ENCODE measurements at regions not wholly inside any gene's neighbourhood (a gene's known extent, or its start where the extent isn't known, plus 50 kb on each side); places are given as distances from the start of the nearest gene placed in this dataset.

- H2AK5ac ChIP-seq (ENCODE audit: low read length, severe bottlenecking): no peak overlapping the region
- no peak overlapping the region for H4K8ac ChIP-seq (ENCODE audit: low read length)
- H2BK15ac ChIP-seq (ENCODE audit: low read depth, poor library complexity, severe bottlenecking): no peak overlapping the region
- WGBS: 67% methylated on average over 3 of the region's 5 CpGs
- no peaks in the 10 kb centered on the region for H3K36me3 ChIP-seq (ENCODE audit: control insufficient read depth in 1 of 2, insufficient read depth in 2 of 2, low read depth in 1 of 2, low read length in 2 of 2)
- no peak overlapping the region for H3K4me3 ChIP-seq (ENCODE audit: insufficient read depth in 1 of 2, low read depth in 1 of 2, low read length in 2 of 2)
- H3K9ac ChIP-seq (ENCODE audit: low read length): no peak overlapping the region
- no peak overlapping the region for H3K23ac ChIP-seq (ENCODE audit: low read length in 2 of 2)
- no peaks in the 10 kb centered on the region for H3K4me1 ChIP-seq (ENCODE audit: control insufficient read depth, insufficient read depth, low read depth, low read length)
- H3K27ac ChIP-seq (ENCODE audit: low read length, poor library complexity, severe bottlenecking): no peak overlapping the region
- H3K4me2 ChIP-seq (ENCODE audit: low read length, poor library complexity, severe bottlenecking): no peak overlapping the region
- H4K91ac ChIP-seq (ENCODE audit: low read length): no peak overlapping the region
- no peak overlapping the region for H3K14ac ChIP-seq (ENCODE audit: low read length in 2 of 2)
- H2BK5ac ChIP-seq (ENCODE audit: low read depth, low read length, poor library complexity, severe bottlenecking): no peak overlapping the region
- no peak overlapping the region for H3K4ac ChIP-seq (ENCODE audit: low read depth in 1 of 2, low read length in 2 of 2)
- H2AFZ ChIP-seq (ENCODE audit: low read depth, low read length): no peak overlapping the region
- H3K18ac ChIP-seq (ENCODE audit: low read depth in 1 of 2, low read length in 2 of 2): no peak overlapping the region
- peak; percentile 69 for DNase-seq
- H3K9me3 ChIP-seq (ENCODE audit: control insufficient read depth, low read length): no peaks in the 10 kb centered on the region
- H2BK120ac ChIP-seq (ENCODE audit: low read depth, low read length): no peak overlapping the region
- no peak overlapping the region for H2BK12ac ChIP-seq (ENCODE audit: low read length in 2 of 2)
- no peaks in the 10 kb centered on the region for H3K27me3 ChIP-seq (ENCODE audit: control insufficient read depth in 1 of 2, insufficient read depth in 1 of 2, low read length in 2 of 2)
- no peaks in the 10 kb centered on the region for H3K79me1 ChIP-seq (replicated peaks; ENCODE audit: low read length, poor library complexity, severe bottlenecking)
These were observed 60.8 kb upstream of the CCDC179 start for GRCh38 chr11:22920939-22921565.

- Histone ChIP-seq H4K91ac (ENCODE audit: low read length) (no peak overlapping the region), H3K4me3 (ENCODE audit: insufficient read depth in 1 of 2, low read depth in 1 of 2, low read length in 2 of 2) (no peak overlapping the region), H2AK5ac (ENCODE audit: low read length, severe bottlenecking) (no peak overlapping the region), H3K27me3 (ENCODE audit: control insufficient read depth in 1 of 2, insufficient read depth in 1 of 2, low read length in 2 of 2) (no peaks in the 10 kb centered on the region), H3K4me1 (ENCODE audit: control insufficient read depth, insufficient read depth, low read depth, low read length) (no peaks in the 10 kb centered on the region), H3K23ac (ENCODE audit: low read length in 2 of 2) (no peak overlapping the region), H2BK15ac (ENCODE audit: low read depth, poor library complexity, severe bottlenecking) (no peak overlapping the region), H3K36me3 (ENCODE audit: control insufficient read depth in 1 of 2, insufficient read depth in 2 of 2, low read depth in 1 of 2, low read length in 2 of 2) (no peaks in the 10 kb centered on the region), H3K9me3 (ENCODE audit: control insufficient read depth, low read length) (no peaks in the 10 kb centered on the region), H2BK120ac (ENCODE audit: low read depth, low read length) (no peak overlapping the region), H2AFZ (ENCODE audit: low read depth, low read length) (no peak overlapping the region), H2BK12ac (ENCODE audit: low read length in 2 of 2) (no peak overlapping the region), H3K9ac (ENCODE audit: low read length) (no peak overlapping the region), H4K8ac (ENCODE audit: low read length) (no peak overlapping the region), H2BK5ac (ENCODE audit: low read depth, low read length, poor library complexity, severe bottlenecking) (no peak overlapping the region), H3K27ac (ENCODE audit: low read length, poor library complexity, severe bottlenecking) (no peak overlapping the region), H3K14ac (ENCODE audit: low read length in 2 of 2) (no peak overlapping the region), H3K79me1 (replicated peaks; ENCODE audit: low read length, poor library complexity, severe bottlenecking) (no peaks in the 10 kb centered on the region), H3K4me2 (ENCODE audit: low read length, poor library complexity, severe bottlenecking) (no peak overlapping the region), H3K4ac (ENCODE audit: low read depth in 1 of 2, low read length in 2 of 2) (no peak overlapping the region), H3K18ac (ENCODE audit: low read depth in 1 of 2, low read length in 2 of 2) (no peak overlapping the region)
- 16% methylated on average over 1 of the region's 1 CpG for WGBS
- DNase-seq: no peak
These were observed 62.4 kb upstream of the CCDC179 start for GRCh38 chr11:22922672-22923071.

- H3K27me3 ChIP-seq (ENCODE audit: control insufficient read depth in 1 of 2, insufficient read depth in 1 of 2, low read length in 2 of 2): no peaks in the 10 kb centered on the region
- H4K91ac ChIP-seq (ENCODE audit: low read length): no peak overlapping the region
- H3K36me3 ChIP-seq (ENCODE audit: control insufficient read depth in 1 of 2, insufficient read depth in 2 of 2, low read depth in 1 of 2, low read length in 2 of 2): no peaks in the 10 kb centered on the region
- no peaks in the 10 kb centered on the region for H3K4me1 ChIP-seq (ENCODE audit: control insufficient read depth, insufficient read depth, low read depth, low read length)
- WGBS: 75% methylated on average over 1 of the region's 1 CpG
- no peak overlapping the region for H3K14ac ChIP-seq (ENCODE audit: low read length in 2 of 2)
- no peak overlapping the region for H2AK5ac ChIP-seq (ENCODE audit: low read length, severe bottlenecking)
- no peak overlapping the region for H3K4me2 ChIP-seq (ENCODE audit: low read length, poor library complexity, severe bottlenecking)
- H3K27ac ChIP-seq (ENCODE audit: low read length, poor library complexity, severe bottlenecking): no peak overlapping the region
- no peak for DNase-seq
- no peak overlapping the region for H4K8ac ChIP-seq (ENCODE audit: low read length)
- H3K23ac ChIP-seq (ENCODE audit: low read length in 2 of 2): no peak overlapping the region
- no peak overlapping the region for H2AFZ ChIP-seq (ENCODE audit: low read depth, low read length)
- H3K4ac ChIP-seq (ENCODE audit: low read depth in 1 of 2, low read length in 2 of 2): no peak overlapping the region
- no peak overlapping the region for H2BK15ac ChIP-seq (ENCODE audit: low read depth, poor library complexity, severe bottlenecking)
- no peak overlapping the region for H2BK5ac ChIP-seq (ENCODE audit: low read depth, low read length, poor library complexity, severe bottlenecking)
- H3K18ac ChIP-seq (ENCODE audit: low read depth in 1 of 2, low read length in 2 of 2): no peak overlapping the region
- no peaks in the 10 kb centered on the region for H3K79me1 ChIP-seq (replicated peaks; ENCODE audit: low read length, poor library complexity, severe bottlenecking)
- H3K9me3 ChIP-seq (ENCODE audit: control insufficient read depth, low read length): no peaks in the 10 kb centered on the region
- H3K4me3 ChIP-seq (ENCODE audit: insufficient read depth in 1 of 2, low read depth in 1 of 2, low read length in 2 of 2): no peak overlapping the region
- no peak overlapping the region for H2BK12ac ChIP-seq (ENCODE audit: low read length in 2 of 2)
- H3K9ac ChIP-seq (ENCODE audit: low read length): no peak overlapping the region
- H2BK120ac ChIP-seq (ENCODE audit: low read depth, low read length): no peak overlapping the region
These were observed 63.3 kb upstream of the CCDC179 start for GRCh38 chr11:22923561-22923960.

- Histone ChIP-seq H2BK120ac (ENCODE audit: low read depth, low read length) (no peak overlapping the region), H4K91ac (ENCODE audit: low read length) (no peak overlapping the region), H4K8ac (ENCODE audit: low read length) (no peak overlapping the region)
These were observed 66.1 kb upstream of the CCDC179 start for GRCh38 chr11:22926341-22926740.

More at GRCh38 chr11:22926341-22926740, 66.1 kb upstream of the CCDC179 start:
- H2BK12ac ChIP-seq (ENCODE audit: low read length in 2 of 2): no peak overlapping the region
- H2AFZ ChIP-seq (ENCODE audit: low read depth, low read length): no peak overlapping the region
- DNase-seq: no peak
- H3K4me1 ChIP-seq (ENCODE audit: control insufficient read depth, insufficient read depth, low read depth, low read length): no peaks in the 10 kb centered on the region
- H3K27ac ChIP-seq (ENCODE audit: low read length, poor library complexity, severe bottlenecking): no peak overlapping the region
- H2BK5ac ChIP-seq (ENCODE audit: low read depth, low read length, poor library complexity, severe bottlenecking): no peak overlapping the region
- H3K79me1 ChIP-seq (replicated peaks; ENCODE audit: low read length, poor library complexity, severe bottlenecking): no peaks in the 10 kb centered on the region
- H3K27me3 ChIP-seq (ENCODE audit: control insufficient read depth in 1 of 2, insufficient read depth in 1 of 2, low read length in 2 of 2): no peaks in the 10 kb centered on the region
- H3K14ac ChIP-seq (ENCODE audit: low read length in 2 of 2): no peak overlapping the region
- H3K4me2 ChIP-seq (ENCODE audit: low read length, poor library complexity, severe bottlenecking): no peak overlapping the region
- H3K18ac ChIP-seq (ENCODE audit: low read depth in 1 of 2, low read length in 2 of 2): no peak overlapping the region
- no peaks in the 10 kb centered on the region for H3K36me3 ChIP-seq (ENCODE audit: control insufficient read depth in 1 of 2, insufficient read depth in 2 of 2, low read depth in 1 of 2, low read length in 2 of 2)
- no peak overlapping the region for H3K9ac ChIP-seq (ENCODE audit: low read length)
- no peak overlapping the region for H2BK15ac ChIP-seq (ENCODE audit: low read depth, poor library complexity, severe bottlenecking)
- no peaks in the 10 kb centered on the region for H3K9me3 ChIP-seq (ENCODE audit: control insufficient read depth, low read length)
- no peak overlapping the region for H3K23ac ChIP-seq (ENCODE audit: low read length in 2 of 2)
- no peak overlapping the region for H3K4me3 ChIP-seq (ENCODE audit: insufficient read depth in 1 of 2, low read depth in 1 of 2, low read length in 2 of 2)
- no peak overlapping the region for H2AK5ac ChIP-seq (ENCODE audit: low read length, severe bottlenecking)
- H3K4ac ChIP-seq (ENCODE audit: low read depth in 1 of 2, low read length in 2 of 2): no peak overlapping the region
